ENCODE measurements at regions not wholly inside any gene's neighbourhood (a gene's known extent, or its start where the extent isn't known, plus 50 kb on each side); places are given as distances from the start of the nearest gene placed in this dataset.

DNA sequence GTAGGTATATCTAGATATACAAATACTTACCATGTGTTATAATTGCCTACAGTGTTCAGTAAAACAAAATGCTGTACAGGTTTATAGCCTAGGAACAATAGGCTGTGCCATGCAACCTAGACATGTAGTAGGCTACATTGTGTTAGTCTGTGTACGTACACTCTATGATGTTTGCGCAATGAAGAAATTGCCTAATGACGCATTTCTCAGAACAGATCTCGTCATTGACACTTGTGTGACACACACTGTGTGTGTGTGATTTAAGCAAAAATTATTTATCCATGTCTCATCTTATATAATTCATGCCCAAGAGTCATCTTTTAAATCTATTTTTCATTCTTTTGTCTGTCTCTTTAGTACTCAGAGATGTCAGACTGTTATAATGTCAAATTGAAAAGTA is 1888.8 kb upstream of the PCDH20 start:
- Histone ChIP-seq H3K4me3 (ENCODE audit: insufficient read depth, low read depth, low read length) (no peak overlapping the region), H2AFZ (ENCODE audit: low read depth, low read length) (no peak overlapping the region), H3K27ac (ENCODE audit: low read depth, low read length) (no peak overlapping the region), H4K20me1 (ENCODE audit: insufficient read depth, low read length) (no peaks in the 10 kb centered on the region), H3K9ac (ENCODE audit: low read length) (no peak overlapping the region), H3K36me3 (ENCODE audit: insufficient read depth, low read length) (no peaks in the 10 kb centered on the region), H3K4me2 (ENCODE audit: low read length) (no peak overlapping the region), H3K4me1 (ENCODE audit: insufficient read depth, low read length) (no peaks in the 10 kb centered on the region), H3K79me2 (ENCODE audit: insufficient read depth, low read length) (no peaks in the 10 kb centered on the region), H3K9me3 (ENCODE audit: insufficient read depth, low read depth, low read length) (no peaks in the 10 kb centered on the region), H3K27me3 (ENCODE audit: insufficient read depth, low read length) (no peaks in the 10 kb centered on the region)
- Mint-ChIP-seq H3K9me3 (ENCODE audit: unreplicated experiment) (no peaks in the 10 kb centered on the region), H3K27ac (ENCODE audit: unreplicated experiment) (no peak overlapping the region), H3K27me3 (ENCODE audit: low read depth, unreplicated experiment) (no peaks in the 10 kb centered on the region), H3K4me3 (ENCODE audit: unreplicated experiment) (no peak overlapping the region), H3K4me1 (ENCODE audit: low read depth, unreplicated experiment) (no peaks in the 10 kb centered on the region), H3K36me3 (ENCODE audit: low read depth, unreplicated experiment) (no peaks in the 10 kb centered on the region)
- DNase-seq (ENCODE audit: low read depth) (no peak), FAIRE-seq (no peak)
- no peak for TF ChIP-seq EZH2 (IDR thresholded peaks at IDR 0.05; ENCODE audit: insufficient read depth, low read length)
- TF ChIP-seq, protein P1, sequence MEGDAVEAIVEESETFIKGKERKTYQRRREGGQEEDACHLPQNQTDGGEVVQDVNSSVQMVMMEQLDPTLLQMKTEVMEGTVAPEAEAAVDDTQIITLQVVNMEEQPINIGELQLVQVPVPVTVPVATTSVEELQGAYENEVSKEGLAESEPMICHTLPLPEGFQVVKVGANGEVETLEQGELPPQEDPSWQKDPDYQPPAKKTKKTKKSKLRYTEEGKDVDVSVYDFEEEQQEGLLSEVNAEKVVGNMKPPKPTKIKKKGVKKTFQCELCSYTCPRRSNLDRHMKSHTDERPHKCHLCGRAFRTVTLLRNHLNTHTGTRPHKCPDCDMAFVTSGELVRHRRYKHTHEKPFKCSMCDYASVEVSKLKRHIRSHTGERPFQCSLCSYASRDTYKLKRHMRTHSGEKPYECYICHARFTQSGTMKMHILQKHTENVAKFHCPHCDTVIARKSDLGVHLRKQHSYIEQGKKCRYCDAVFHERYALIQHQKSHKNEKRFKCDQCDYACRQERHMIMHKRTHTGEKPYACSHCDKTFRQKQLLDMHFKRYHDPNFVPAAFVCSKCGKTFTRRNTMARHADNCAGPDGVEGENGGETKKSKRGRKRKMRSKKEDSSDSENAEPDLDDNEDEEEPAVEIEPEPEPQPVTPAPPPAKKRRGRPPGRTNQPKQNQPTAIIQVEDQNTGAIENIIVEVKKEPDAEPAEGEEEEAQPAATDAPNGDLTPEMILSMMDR (IDR thresholded peaks at IDR 0.05; ENCODE audit: insufficient read depth, low read depth, low read length), result no peak

DNA sequence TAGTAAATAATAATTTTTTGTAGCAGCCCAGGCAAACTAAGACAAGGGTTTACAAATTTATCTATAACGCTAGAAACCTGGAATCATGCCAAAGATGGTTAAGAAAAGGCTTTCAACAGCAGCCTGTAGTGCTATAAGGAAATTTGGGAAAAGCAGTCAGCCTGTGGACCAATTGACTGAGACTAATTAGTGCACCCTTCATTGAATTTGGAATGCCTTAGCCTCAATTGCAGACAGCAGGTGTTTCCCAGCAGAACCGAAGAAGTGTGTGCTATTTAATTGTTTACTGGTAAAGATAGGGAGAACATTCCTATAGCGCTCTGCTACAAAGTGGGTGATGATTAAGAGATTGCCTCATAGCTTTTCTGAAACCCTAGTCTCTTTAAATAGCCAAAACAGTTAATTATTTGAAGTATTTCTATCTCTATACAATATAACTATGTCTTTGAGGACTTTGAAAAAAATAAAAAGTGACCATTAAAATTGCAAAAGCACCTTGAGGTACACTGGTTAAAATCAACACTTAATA is 1884.3 kb upstream of the PCDH20 start:
- Mint-ChIP-seq H3K27me3 (ENCODE audit: low read depth, unreplicated experiment) (no peaks in the 10 kb centered on the region), H3K4me1 (ENCODE audit: low read depth, unreplicated experiment) (no peaks in the 10 kb centered on the region), H3K27ac (ENCODE audit: unreplicated experiment) (no peak overlapping the region), H3K4me3 (ENCODE audit: unreplicated experiment) (no peak overlapping the region), H3K9me3 (ENCODE audit: unreplicated experiment) (no peaks in the 10 kb centered on the region), H3K36me3 (ENCODE audit: low read depth, unreplicated experiment) (no peaks in the 10 kb centered on the region)
- H3K4me1 ChIP-seq (ENCODE audit: insufficient read depth, low read length), result no peaks in the 10 kb centered on the region
- no peak overlapping the region for H3K9ac ChIP-seq (ENCODE audit: low read length)
- FAIRE-seq (no peak), DNase-seq (ENCODE audit: low read depth) (no peak)
- H3K9me3 ChIP-seq (ENCODE audit: insufficient read depth, low read depth, low read length), result no peaks in the 10 kb centered on the region
- H2AFZ ChIP-seq (ENCODE audit: low read depth, low read length), result no peak overlapping the region
- no peaks in the 10 kb centered on the region for H3K79me2 ChIP-seq (ENCODE audit: insufficient read depth, low read length)
- H3K4me2 ChIP-seq (ENCODE audit: low read length), result no peak overlapping the region
- no peak overlapping the region for H3K4me3 ChIP-seq (ENCODE audit: insufficient read depth, low read depth, low read length)
- no peaks in the 10 kb centered on the region for H3K36me3 ChIP-seq (ENCODE audit: insufficient read depth, low read length)
- TF ChIP-seq EZH2 (IDR thresholded peaks at IDR 0.05; ENCODE audit: insufficient read depth, low read length), result no peak
- TF ChIP-seq, protein P1 (IDR thresholded peaks at IDR 0.05; ENCODE audit: insufficient read depth, low read depth, low read length), result no peak
- no peaks in the 10 kb centered on the region for H3K27me3 ChIP-seq (ENCODE audit: insufficient read depth, low read length)
- no peaks in the 10 kb centered on the region for H4K20me1 ChIP-seq (ENCODE audit: insufficient read depth, low read length)
- H3K27ac ChIP-seq (ENCODE audit: low read depth, low read length), result no peak overlapping the region

DNA sequence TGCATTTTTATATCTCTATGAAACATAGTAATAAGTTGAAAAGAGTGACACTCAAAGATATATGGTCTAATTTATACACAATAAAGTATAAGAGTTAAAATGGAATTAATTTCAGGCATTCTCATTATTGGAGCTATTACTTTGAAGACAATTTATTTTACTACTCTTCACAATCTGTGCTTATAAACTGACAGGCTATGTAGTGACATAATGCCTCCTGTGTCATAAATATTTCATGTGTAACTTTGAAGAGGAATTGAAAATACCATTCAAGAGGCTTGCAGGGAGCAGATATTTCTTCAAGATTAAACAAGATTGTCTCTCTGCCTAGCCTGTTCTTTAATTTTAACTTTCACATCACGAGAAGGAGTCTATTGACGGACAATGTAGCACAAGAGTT is 1881.5 kb upstream of the PCDH20 start:
- no peak overlapping the region for H3K4me3 Mint-ChIP-seq (ENCODE audit: unreplicated experiment)
- TF ChIP-seq, protein P1 (IDR thresholded peaks at IDR 0.05; ENCODE audit: insufficient read depth, low read depth, low read length), result no peak
- Histone ChIP-seq H3K27me3 (ENCODE audit: insufficient read depth, low read length) (no peaks in the 10 kb centered on the region), H3K79me2 (ENCODE audit: insufficient read depth, low read length) (no peaks in the 10 kb centered on the region), H3K36me3 (ENCODE audit: insufficient read depth, low read length) (no peaks in the 10 kb centered on the region), H3K27ac (ENCODE audit: low read depth, low read length) (no peak overlapping the region), H3K4me1 (ENCODE audit: insufficient read depth, low read length) (no peaks in the 10 kb centered on the region), H3K9me3 (ENCODE audit: insufficient read depth, low read depth, low read length) (no peaks in the 10 kb centered on the region), H2AFZ (ENCODE audit: low read depth, low read length) (no peak overlapping the region), H3K9ac (ENCODE audit: low read length) (no peak overlapping the region), H3K4me3 (ENCODE audit: insufficient read depth, low read depth, low read length) (no peak overlapping the region), H3K4me2 (ENCODE audit: low read length) (no peak overlapping the region), H4K20me1 (ENCODE audit: insufficient read depth, low read length) (no peaks in the 10 kb centered on the region)
- H3K36me3 Mint-ChIP-seq (ENCODE audit: low read depth, unreplicated experiment), result no peaks in the 10 kb centered on the region
- H3K4me1 Mint-ChIP-seq (ENCODE audit: low read depth, unreplicated experiment), result no peaks in the 10 kb centered on the region
- no peaks in the 10 kb centered on the region for H3K27me3 Mint-ChIP-seq (ENCODE audit: low read depth, unreplicated experiment)
- DNase-seq (ENCODE audit: low read depth) (no peak), FAIRE-seq (no peak)
- H3K27ac Mint-ChIP-seq (ENCODE audit: unreplicated experiment), result no peak overlapping the region
- no peaks in the 10 kb centered on the region for H3K9me3 Mint-ChIP-seq (ENCODE audit: unreplicated experiment)

All from astrocyte (in vitro differentiated cells and primary cell).